DND-41 (cell line): ENCODE measurements at regions not wholly inside any gene's neighbourhood (a gene's known extent, or its start where the extent isn't known, plus 50 kb on each side); places are given as distances from the start of the nearest gene placed in this dataset.

Experiments used
- ATAC-seq: fragments of 200-7000 bp; cut with Tn5 transposase; 3 replicates; pipeline ENCODE4 v1.9.1; 2021; ENCODE audit warnings: low read depth; ENCODE audit not compliant: insufficient read depth
- DNase-seq: peaks from one replicate; pipeline ENCODE4 v3.0.0-alpha.2; 2020
- H2AFZ ChIP-seq: 2 replicates; pipeline ENCODE4 v1.6.0; 2012; ENCODE audit warnings: low read depth, low read length
- H3K27ac ChIP-seq: 2 replicates; pipeline ENCODE4 v1.5.1; 2012; ENCODE audit warnings: low read length, inconsistent platforms
- H3K27me3 ChIP-seq: fragments of 200-600 bp; sonication (generic); 2 replicates; pipeline ENCODE4 v1.6.0; 2012; ENCODE audit warnings: low read length, mild to moderate bottlenecking, inconsistent platforms; ENCODE audit not compliant: insufficient read depth, poor library complexity
- H3K36me3 ChIP-seq: 2 replicates; pipeline ENCODE4 v1.5.1; 2012; ENCODE audit warnings: low read length, inconsistent platforms; ENCODE audit not compliant: insufficient read depth
- H3K4me1 ChIP-seq: 2 replicates; pipeline ENCODE4 v1.5.1; 2012; ENCODE audit warnings: mild to moderate bottlenecking, low read length; ENCODE audit not compliant: insufficient read depth
- H3K4me2 ChIP-seq: 2 replicates; pipeline ENCODE4 v1.6.0; 2012; ENCODE audit warnings: mild to moderate bottlenecking, moderate library complexity, low read length, inconsistent platforms; ENCODE audit not compliant: insufficient read depth
- H3K4me3 ChIP-seq, 2 experiments: fragments of 200-600 bp in 1 of 2; shearing (Covaris generic) in 1 of 2; 2 replicates each; pipeline ENCODE4 v1.5.1; 2012 to 2016; ENCODE audit warnings: inconsistent platforms in 2 of 2, low read length in 2 of 2, mild to moderate bottlenecking in 2 of 2, low read depth in 1 of 2, moderate library complexity in 1 of 2
- H3K79me2 ChIP-seq: 2 replicates; pipeline ENCODE4 v1.6.0; 2012; ENCODE audit warnings: low read length, inconsistent platforms; ENCODE audit not compliant: insufficient read depth
- H3K9ac ChIP-seq: 2 replicates; pipeline ENCODE4 v1.6.0; 2012; ENCODE audit warnings: low read depth, mild to moderate bottlenecking, inconsistent platforms, low read length, moderate library complexity
- H3K9me3 ChIP-seq: 2 replicates; pipeline ENCODE4 v1.5.1; 2012; ENCODE audit warnings: low read length, moderate library complexity, mild to moderate bottlenecking, inconsistent platforms; ENCODE audit not compliant: insufficient read depth, severe bottlenecking
- H4K20me1 ChIP-seq: 2 replicates; pipeline ENCODE4 v1.6.0; 2012; ENCODE audit warnings: low read length; ENCODE audit not compliant: insufficient read depth
- CTCF ChIP-seq: IDR thresholded peaks from 2 replicates; pipeline ENCODE4 v1.5.1; 2012; ENCODE audit warnings: borderline replicate concordance, low read length, moderate library complexity, mild to moderate bottlenecking; ENCODE audit not compliant: poor library complexity, severe bottlenecking; ENCODE audit errors: extremely low read depth
- EZH2 ChIP-seq: IDR thresholded peaks from 3 replicates; pipeline ENCODE4 v1.6.1; 2012; ENCODE audit warnings: borderline replicate concordance, low read depth, mild to moderate bottlenecking, moderate library complexity, low read length, inconsistent platforms; ENCODE audit not compliant: severe bottlenecking

- H3K4me2 ChIP-seq = no peak overlapping the region
- H3K9ac ChIP-seq = no peak overlapping the region
- DNase-seq (no peak), ATAC-seq (no peak)
- H3K27ac ChIP-seq = no peak overlapping the region
- H3K9me3 ChIP-seq = no peaks in the 10 kb centered on the region
- no peaks in the 10 kb centered on the region for H3K79me2 ChIP-seq
- H3K4me3 ChIP-seq = no peak overlapping the region
- TF ChIP-seq EZH2 = no peak
- no peak for TF ChIP-seq CTCF
- no peak overlapping the region for H2AFZ ChIP-seq
- H4K20me1 ChIP-seq = no peaks in the 10 kb centered on the region; the same call in 1 of the 2 replicates
- H3K36me3 ChIP-seq = no peaks in the 10 kb centered on the region
- H3K27me3 ChIP-seq = no peaks in the 10 kb centered on the region
- H3K4me1 ChIP-seq = no peaks in the 10 kb centered on the region
Observed at GRCh38 chr2:129863350-129863749, 116.1 kb upstream of the RAB6C start.

GRCh38 chr2:129864719-129865118, 114.7 kb upstream of the RAB6C start:
- no peaks in the 10 kb centered on the region for H3K79me2 ChIP-seq
- no peak for ATAC-seq

GRCh38 chr2:129865976-129866375, 113.5 kb upstream of the RAB6C start:
- Histone ChIP-seq H3K27ac (no peak overlapping the region), H3K79me2 (no peaks in the 10 kb centered on the region), H3K9me3 (no peaks in the 10 kb centered on the region), H3K9ac (no peak overlapping the region), H4K20me1 (no peaks in the 10 kb centered on the region), H3K27me3 (no peaks in the 10 kb centered on the region), H3K36me3 (no peaks in the 10 kb centered on the region), H3K4me2 (no peak overlapping the region), H2AFZ (no peak overlapping the region), H3K4me1 (no peaks in the 10 kb centered on the region), H3K4me3 (no peak overlapping the region)
- no peak for DNase-seq
- TF ChIP-seq CTCF = no peak
- TF ChIP-seq EZH2 = no peak
- no peak for ATAC-seq

More at GRCh38 chr2:129864719-129865118, 114.7 kb upstream of the RAB6C start:
- Histone ChIP-seq H3K9ac (no peak overlapping the region), H3K36me3 (no peaks in the 10 kb centered on the region), H4K20me1 (no peaks in the 10 kb centered on the region), H3K9me3 (no peaks in the 10 kb centered on the region), H3K4me3 (no peak overlapping the region), H3K27ac (no peak overlapping the region), H3K4me1 (no peaks in the 10 kb centered on the region), H2AFZ (no peak overlapping the region), H3K4me2 (no peak overlapping the region), H3K27me3 (no peaks in the 10 kb centered on the region)
- no peak for DNase-seq
- TF ChIP-seq EZH2 = no peak
- TF ChIP-seq CTCF = no peak

GRCh38 chr2:129866391-129866790, 113.1 kb upstream of the RAB6C start:
- H3K9me3 ChIP-seq = no peaks in the 10 kb centered on the region
- no peaks in the 10 kb centered on the region for H3K4me1 ChIP-seq
- no peak overlapping the region for H3K4me3 ChIP-seq
- H3K36me3 ChIP-seq = no peaks in the 10 kb centered on the region
- H3K4me2 ChIP-seq = no peak overlapping the region
- H2AFZ ChIP-seq = no peak overlapping the region
- no peaks in the 10 kb centered on the region for H3K27me3 ChIP-seq
- H3K9ac ChIP-seq = no peak overlapping the region
- DNase-seq = no peak
- no peaks in the 10 kb centered on the region for H4K20me1 ChIP-seq
- H3K27ac ChIP-seq = no peak overlapping the region
- no peak for ATAC-seq
- no peaks in the 10 kb centered on the region for H3K79me2 ChIP-seq
- TF ChIP-seq EZH2 = no peak
